H9 (cell line): ENCODE measurements at regions not wholly inside any gene's neighbourhood (a gene's known extent, or its start where the extent isn't known, plus 50 kb on each side); places are given as distances from the start of the nearest gene placed in this dataset.

ENCODE experiments used
- DNase-seq: peaks from one replicate; pipeline ENCODE4 v3.0.0-alpha.2; 2017
- H2AFZ ChIP-seq: one replicate; pipeline ENCODE4 v1.6.1; 2013; ENCODE audit warnings: mild to moderate bottlenecking, low read length, control low read depth, moderate library complexity
- H2AK5ac ChIP-seq: 2 replicates; pipeline ENCODE4 v1.6.1; 2013; ENCODE audit warnings: low read length, control low read depth, mixed read lengths; ENCODE audit not compliant: insufficient read length
- H2BK120ac ChIP-seq: one replicate; pipeline ENCODE4 v1.6.1; 2013; ENCODE audit warnings: low read depth, mild to moderate bottlenecking, low read length, control low read depth, inconsistent platforms; ENCODE audit not compliant: poor library complexity, severe bottlenecking
- H2BK12ac ChIP-seq: 2 replicates; pipeline ENCODE4 v1.6.1; 2013; ENCODE audit warnings: low read length, control low read depth, mixed read lengths, low read depth; ENCODE audit not compliant: insufficient read length
- H2BK15ac ChIP-seq: 2 replicates; pipeline ENCODE4 v1.6.1; 2013; ENCODE audit warnings: low read depth, low read length, control low read depth
- H2BK20ac ChIP-seq: one replicate; pipeline ENCODE4 v1.6.1; 2013; ENCODE audit warnings: low read depth, mild to moderate bottlenecking, low read length, control low read depth, inconsistent platforms; ENCODE audit not compliant: poor library complexity, severe bottlenecking
- H2BK5ac ChIP-seq: 2 replicates; pipeline ENCODE4 v1.6.1; 2013; ENCODE audit warnings: low read length, control low read depth, mixed read lengths; ENCODE audit not compliant: insufficient read length
- H3K14ac ChIP-seq: 2 replicates; pipeline ENCODE4 v1.6.1; 2013; ENCODE audit warnings: low read length, control low read depth; ENCODE audit not compliant: insufficient read depth
- H3K18ac ChIP-seq: 2 replicates; pipeline ENCODE4 v1.6.1; 2013; ENCODE audit warnings: low read depth, mild to moderate bottlenecking, mixed read lengths, low read length, control low read depth; ENCODE audit not compliant: insufficient read length
- H3K23ac ChIP-seq: 2 replicates; pipeline ENCODE4 v1.6.1; 2013; ENCODE audit warnings: low read length, control low read depth, mixed read lengths, low read depth; ENCODE audit not compliant: insufficient read length
- H3K23me2 ChIP-seq: 2 replicates; pipeline ENCODE4 v1.6.1; 2013; ENCODE audit warnings: low read depth, mild to moderate bottlenecking, mixed read lengths, low read length, control low read depth; ENCODE audit not compliant: insufficient read length, poor library complexity, severe bottlenecking
- H3K27ac ChIP-seq: 2 replicates; pipeline ENCODE4 v1.5.1; 2013; ENCODE audit warnings: low read length, control low read depth, mixed read lengths, low read depth; ENCODE audit not compliant: insufficient read length
- H3K27me3 ChIP-seq: 2 replicates; pipeline ENCODE4 v1.6.1; 2013; ENCODE audit warnings: low read length, control low read depth, inconsistent platforms; ENCODE audit not compliant: insufficient read depth
- H3K4ac ChIP-seq: 2 replicates; pipeline ENCODE4 v1.6.1; 2013; ENCODE audit warnings: low read depth, mild to moderate bottlenecking, control low read depth, inconsistent platforms, low read length, moderate library complexity
- H3K4me1 ChIP-seq: 2 replicates; pipeline ENCODE4 v1.6.1; 2013; ENCODE audit warnings: low read length, control low read depth, inconsistent platforms; ENCODE audit not compliant: insufficient read depth
- H3K4me2 ChIP-seq: 2 replicates; pipeline ENCODE4 v1.6.1; 2013; ENCODE audit warnings: low read length, control low read depth, mixed read lengths; ENCODE audit not compliant: insufficient read length, insufficient read depth
- H3K56ac ChIP-seq: 2 replicates; pipeline ENCODE4 v1.6.1; 2013; ENCODE audit warnings: low read depth, mild to moderate bottlenecking, mixed read lengths, low read length, control low read depth; ENCODE audit not compliant: insufficient read length
- H3K79me1 ChIP-seq: 2 replicates; pipeline ENCODE4 v1.6.1; 2013; ENCODE audit warnings: low read depth, mild to moderate bottlenecking, moderate library complexity, low read length, control low read depth, inconsistent platforms; ENCODE audit not compliant: insufficient read depth, poor library complexity, severe bottlenecking
- H3K79me2 ChIP-seq: 2 replicates; pipeline ENCODE4 v1.6.1; 2013; ENCODE audit warnings: low read length, control low read depth, inconsistent platforms; ENCODE audit not compliant: insufficient read depth
- H3K9ac ChIP-seq: 2 replicates; pipeline ENCODE4 v1.6.1; 2013; ENCODE audit warnings: low read length, control low read depth, mixed read lengths; ENCODE audit not compliant: insufficient read length; ENCODE audit errors: extremely low read depth
- H3K9me3 ChIP-seq: one replicate; pipeline ENCODE4 v1.6.1; 2013; ENCODE audit warnings: low read depth, low read length, inconsistent platforms; ENCODE audit not compliant: control insufficient read depth
- H3T11ph ChIP-seq: one replicate; pipeline ENCODE4 v1.6.1; 2013; ENCODE audit warnings: mild to moderate bottlenecking, low read length, control low read depth, inconsistent platforms
- H4K20me1 ChIP-seq: one replicate; pipeline ENCODE4 v1.6.1; 2013; ENCODE audit not compliant: control insufficient read depth, insufficient read length, insufficient read depth
- H4K5ac ChIP-seq: 2 replicates; pipeline ENCODE4 v1.6.1; 2013; ENCODE audit warnings: low read depth, mild to moderate bottlenecking, mixed read lengths, low read length, control low read depth; ENCODE audit not compliant: insufficient read length
- H4K8ac ChIP-seq: replicated peaks from 2 replicates; pipeline ENCODE4 v1.6.1; 2013; ENCODE audit warnings: low read length, control low read depth, mixed read lengths, low read depth; ENCODE audit not compliant: insufficient read length
- H4K91ac ChIP-seq: 2 replicates; pipeline ENCODE4 v1.6.1; 2013; ENCODE audit warnings: low read depth, mild to moderate bottlenecking, moderate library complexity, mixed read lengths, low read length, control low read depth; ENCODE audit not compliant: insufficient read length
- H3K27ac Mint-ChIP-seq, 3 experiments: 2 replicates in 2 of 3; 3 replicates in 1 of 3; pipeline ENCODE4 v1.8.0; 2020 to 2021; ENCODE audit warnings: mixed read lengths in 3 of 3, mild to moderate bottlenecking in 1 of 3, moderate library complexity in 1 of 3
- H3K27me3 Mint-ChIP-seq: 2 replicates; pipeline ENCODE4 v1.8.0; 2021; ENCODE audit warnings: low read depth, mild to moderate bottlenecking, moderate library complexity, mixed read lengths
- H3K36me3 Mint-ChIP-seq, 3 experiments: 2 replicates in 2 of 3; 3 replicates in 1 of 3; pipeline ENCODE4 v1.8.0; 2020 to 2021; ENCODE audit warnings: low read depth in 3 of 3, mixed read lengths in 3 of 3; ENCODE audit not compliant: insufficient read depth in 1 of 3
- H3K4me1 Mint-ChIP-seq, 2 experiments: 2 replicates each; pipeline ENCODE4 v1.8.0; 2020; ENCODE audit warnings: mixed read lengths in 2 of 2
- H3K4me3 Mint-ChIP-seq, 2 experiments: 2 replicates in 1 of 2; 3 replicates in 1 of 2; pipeline ENCODE4 v1.8.0; 2020 to 2021; ENCODE audit warnings: mild to moderate bottlenecking in 2 of 2, mixed read lengths in 2 of 2, moderate library complexity in 1 of 2
- H3K9me3 Mint-ChIP-seq, 2 experiments: 2 replicates in 1 of 2; 3 replicates in 1 of 2; pipeline ENCODE4 v1.8.0; 2020; ENCODE audit warnings: mild to moderate bottlenecking in 2 of 2, mixed read lengths in 2 of 2, moderate library complexity in 1 of 2
- CTCF ChIP-seq: fragments of 200-600 bp; sonication (generic); conservative IDR thresholded peaks from 3 replicates; pipeline ENCODE4 v1.8.0; 2021; ENCODE audit warnings: antibody characterized with exemption, mild to moderate bottlenecking
- WGBS: extraction: QIAGEN DNeasy Blood & Tissue Kit; methylation state at CpG from one replicate; pipeline ENCODE4 v1.1.7; 2013; ENCODE audit warnings: missing lambda C conversion rate, low lambda C conversion rate, mixed read lengths; ENCODE audit not compliant: insufficient read length; ENCODE audit errors: extremely low coverage; 5-methylcytosine and 5-hydroxymethylcytosine counted together

DNA sequence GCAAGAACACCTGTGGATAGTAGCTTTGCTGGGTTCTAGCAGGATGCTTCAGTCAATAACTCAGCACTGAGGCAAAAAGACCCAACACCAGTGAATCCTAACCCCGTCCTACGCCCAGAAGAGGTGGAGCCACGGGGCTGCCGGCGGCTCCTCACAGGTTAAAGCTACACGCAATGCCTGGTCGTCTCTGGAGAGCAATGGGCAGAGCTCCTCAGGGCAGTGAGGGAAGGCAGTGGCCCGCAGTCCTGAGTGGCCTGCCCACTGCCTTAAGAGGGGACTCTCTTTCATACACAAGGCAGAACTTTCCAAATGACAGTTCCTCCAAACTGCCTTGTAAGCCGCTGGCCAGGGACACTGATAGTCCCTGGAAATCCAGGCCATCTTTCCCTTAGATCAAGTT is 244.2 kb upstream of the IRX2 start:
- Histone ChIP-seq H3K23ac (no peak overlapping the region), H3K79me1 (no peaks in the 10 kb centered on the region), H3K27ac (no peak overlapping the region), H3K23me2 (no peaks in the 10 kb centered on the region), H3K27me3 (no peaks in the 10 kb centered on the region), H3K9me3 (no peaks in the 10 kb centered on the region), H2BK15ac (no peak overlapping the region), H2AK5ac (no peak overlapping the region), H2BK12ac (no peak overlapping the region), H3K4ac (no peak overlapping the region), H3K4me2 (no peak overlapping the region), H2BK20ac (no peak overlapping the region), H2BK120ac (no peak overlapping the region), H2AFZ (no peak overlapping the region), H4K8ac (no peak overlapping the region), H3K79me2 (no peaks in the 10 kb centered on the region), H3K4me1 (no peaks in the 10 kb centered on the region), H4K20me1 (no peaks in the 10 kb centered on the region), H4K91ac (no peak overlapping the region), H4K5ac (no peak overlapping the region), H3K14ac (no peak overlapping the region), H3K9ac (no peak overlapping the region), H2BK5ac (no peak overlapping the region), H3T11ph (no peak overlapping the region), H3K18ac (no peak overlapping the region), H3K56ac (no peak overlapping the region)
- no peaks in the 10 kb centered on the region; a peak in 1 of 7 replicates for H3K36me3 Mint-ChIP-seq
- no peaks in the 10 kb centered on the region; the same call in 1 of the 2 replicates for H3K27me3 Mint-ChIP-seq
- TF ChIP-seq CTCF, result no peak
- H3K9me3 Mint-ChIP-seq, result no peaks in the 10 kb centered on the region
- no CpG with 5 or more reads among the region's 9 CpGs for whole genome bisulfite sequencing
- no peak for DNase-seq
- H3K27ac Mint-ChIP-seq, result no peak overlapping the region
- H3K4me1 Mint-ChIP-seq, result peaks cover 5 to 13% of the 10 kb centered on the region in 2 experiments; a peak in 3 of 4 replicates
- no peak overlapping the region for H3K4me3 Mint-ChIP-seq
